ENCODE measurements at regions not wholly inside any gene's neighbourhood (a gene's known extent, or its start where the extent isn't known, plus 50 kb on each side); places are given as distances from the start of the nearest gene placed in this dataset.
"Not testable (repeated sequence)": the region's sequence is repeated elsewhere in the genome, so short reads cannot be mapped to it uniquely, and the experiment has no call there.

DNA sequence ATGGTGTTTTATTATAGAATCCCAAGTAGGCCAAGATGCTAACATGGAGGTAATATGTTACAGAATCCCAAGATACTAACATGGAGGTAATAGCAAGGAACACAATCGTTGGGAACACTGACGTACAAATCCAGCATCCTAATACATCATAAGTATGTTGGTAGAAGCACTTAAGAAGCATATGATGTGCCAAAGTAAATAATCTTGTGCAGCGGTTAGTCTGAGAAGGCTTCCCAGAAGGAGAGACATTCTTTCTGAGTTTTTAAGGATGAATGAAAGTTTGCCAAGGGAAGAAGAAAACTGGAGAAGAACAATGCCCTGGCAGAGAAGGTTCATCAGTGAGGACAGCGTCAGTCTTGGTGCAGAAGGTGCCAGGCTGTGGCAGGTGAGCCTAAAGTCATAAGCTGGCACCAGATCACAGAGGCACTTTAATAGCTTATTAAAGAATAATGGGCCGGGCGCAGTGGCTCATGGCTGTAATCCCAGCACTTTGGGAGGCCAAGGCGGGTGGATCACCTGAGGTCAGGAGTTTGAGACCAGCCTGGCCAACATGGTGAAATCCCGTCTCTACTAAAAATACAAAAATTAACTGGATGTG lies 294.5 kb upstream of the PIK3R1 start:
- ATAC-seq, result no peak

DNA sequence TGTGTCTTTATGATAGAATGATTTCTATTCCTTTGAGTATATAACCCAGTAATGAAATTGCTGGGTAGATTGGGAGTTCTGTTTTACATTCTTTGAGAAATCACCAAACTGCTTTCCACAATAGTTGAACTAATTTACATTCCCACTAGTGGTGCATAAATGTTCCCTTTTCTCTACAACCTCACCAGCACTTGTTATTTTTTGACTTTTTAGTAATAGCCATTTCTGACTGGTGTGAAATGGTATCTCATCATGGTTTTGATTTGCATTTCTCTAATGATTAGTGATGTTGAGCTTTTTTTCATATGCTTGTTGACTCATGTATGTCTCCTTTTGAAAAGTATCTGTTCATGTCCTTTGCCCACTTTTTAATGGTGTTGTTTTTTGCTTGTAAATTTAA lies 296.0 kb upstream of the PIK3R1 start:
- ATAC-seq, result not testable (repeated sequence)

DNA sequence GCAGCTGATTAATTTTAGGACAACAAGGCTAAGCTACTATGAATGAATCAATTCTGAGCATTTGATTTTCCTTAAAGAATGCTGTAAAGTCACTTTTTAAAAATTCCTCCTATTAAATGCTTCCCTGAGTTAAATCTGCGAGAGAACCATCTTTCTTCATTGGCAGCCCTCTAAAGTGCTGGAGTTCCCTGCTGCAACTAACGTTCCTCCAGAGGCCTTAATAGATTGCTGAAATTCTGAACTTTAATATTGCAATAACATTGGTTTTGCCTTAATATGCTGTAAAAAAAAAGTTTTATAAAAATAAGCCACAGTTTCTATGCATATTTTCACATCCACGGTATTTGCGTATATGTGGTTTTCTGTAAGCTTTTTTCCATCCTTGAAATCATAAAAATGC lies 298.0 kb upstream of the PIK3R1 start:
- ATAC-seq, result no peak

DNA sequence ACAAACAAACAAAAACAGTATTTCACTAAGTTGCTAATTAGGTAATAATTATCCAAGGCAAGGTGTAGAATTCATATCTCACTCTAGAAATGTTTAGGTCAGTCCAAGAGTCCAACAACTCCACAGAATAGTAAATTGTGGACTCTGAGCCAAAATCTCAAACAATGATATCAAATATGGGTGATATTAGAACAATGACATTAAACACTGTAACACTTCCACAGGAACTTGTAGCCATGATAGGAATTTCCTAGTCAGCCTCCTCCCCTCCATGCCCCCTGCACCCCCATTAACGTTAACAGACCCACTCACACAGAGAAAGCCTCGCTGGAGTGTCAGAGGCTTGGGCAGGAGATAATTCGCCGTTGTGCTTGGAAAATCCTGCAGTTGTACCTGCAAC lies 305.0 kb upstream of the PIK3R1 start:
- ATAC-seq, result no peak

DNA sequence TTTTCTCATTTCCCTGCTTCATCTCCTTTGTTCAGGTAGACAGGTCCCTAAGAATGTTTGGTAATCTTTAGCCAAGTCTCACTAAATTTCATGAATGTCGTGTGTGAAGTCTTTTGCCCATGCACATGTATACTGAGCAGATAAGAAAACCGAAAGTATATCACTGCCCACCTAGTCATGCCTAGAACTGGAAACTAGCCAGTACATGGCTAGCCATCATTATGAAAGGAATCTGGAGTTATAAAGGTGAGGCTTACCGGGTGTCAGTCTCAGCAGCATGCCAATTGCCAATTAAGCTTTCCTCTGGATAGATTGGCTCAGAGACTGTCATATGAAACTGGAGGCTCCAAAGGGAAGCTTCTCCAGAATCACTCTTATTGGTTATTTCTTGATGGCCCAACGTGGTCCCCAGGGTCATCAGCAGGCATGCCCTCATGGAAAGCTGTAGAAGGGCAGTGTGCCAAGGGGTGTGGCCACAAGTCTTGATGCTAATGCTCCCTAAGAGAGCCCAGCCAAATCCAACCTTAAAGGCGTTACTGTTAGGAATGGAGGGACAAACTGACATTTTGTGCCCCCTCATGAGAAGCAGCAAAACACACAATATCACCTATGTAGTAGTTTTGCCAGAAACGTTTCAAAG lies 307.3 kb upstream of the PIK3R1 start:
- no peak for ATAC-seq

DNA sequence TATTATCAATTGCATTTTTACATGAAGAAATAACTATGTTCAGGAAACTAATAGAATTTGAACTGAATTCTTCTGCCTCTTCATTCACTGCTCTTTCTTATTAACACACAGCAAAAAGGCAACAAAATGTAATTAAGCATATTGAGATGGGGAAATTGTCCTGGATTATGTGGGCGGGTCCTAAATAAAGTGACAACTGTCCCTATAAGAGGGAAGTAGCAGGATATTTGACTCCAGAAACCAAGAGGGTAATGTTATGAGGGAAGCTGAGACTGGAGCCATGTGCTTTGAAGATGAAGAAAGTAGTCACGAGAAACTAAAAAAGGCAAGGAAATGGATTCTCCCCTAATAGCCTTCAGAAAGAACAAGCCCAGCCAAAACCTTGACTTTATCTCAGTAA lies 311.2 kb upstream of the PIK3R1 start:
- no peak for ATAC-seq

DNA sequence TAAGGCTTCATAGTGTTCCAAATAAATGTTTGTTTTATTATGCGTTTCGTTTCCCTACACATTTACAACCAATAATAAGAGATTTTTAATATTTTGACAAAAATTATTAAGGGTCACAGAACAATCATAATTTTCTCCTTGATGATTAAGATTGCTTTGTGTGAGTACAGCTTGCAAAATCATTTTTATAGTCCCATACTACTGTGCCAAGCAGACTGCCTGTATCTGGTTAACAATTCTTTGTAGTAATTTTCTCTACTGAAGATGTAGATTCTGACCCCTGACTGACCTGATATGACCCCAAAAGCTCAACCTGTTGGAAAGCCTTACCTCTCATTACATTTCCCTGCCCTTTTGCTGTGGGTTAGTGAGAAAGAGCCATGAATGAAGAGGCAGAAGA lies 311.9 kb upstream of the PIK3R1 start:
- no peak for ATAC-seq

DNA sequence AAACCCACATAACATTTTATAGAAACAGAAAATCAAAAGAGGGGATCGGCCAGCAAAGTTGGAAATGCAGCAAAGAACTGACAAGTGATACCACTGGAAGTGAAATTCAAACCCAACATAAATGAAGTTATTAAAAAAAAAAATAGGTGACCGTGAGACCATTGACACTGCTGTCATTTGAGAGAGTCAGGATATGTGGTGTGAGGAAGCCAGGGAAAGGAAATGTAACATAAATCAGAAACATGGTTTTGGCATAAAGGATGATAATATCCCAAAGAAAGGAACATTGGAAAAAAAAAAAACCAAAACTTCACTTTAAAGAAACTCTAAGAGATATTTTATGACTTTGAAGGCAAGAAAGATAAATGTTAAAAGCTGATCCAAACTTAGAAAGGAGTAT lies 312.4 kb upstream of the PIK3R1 start:
- ATAC-seq, result no peak

DNA sequence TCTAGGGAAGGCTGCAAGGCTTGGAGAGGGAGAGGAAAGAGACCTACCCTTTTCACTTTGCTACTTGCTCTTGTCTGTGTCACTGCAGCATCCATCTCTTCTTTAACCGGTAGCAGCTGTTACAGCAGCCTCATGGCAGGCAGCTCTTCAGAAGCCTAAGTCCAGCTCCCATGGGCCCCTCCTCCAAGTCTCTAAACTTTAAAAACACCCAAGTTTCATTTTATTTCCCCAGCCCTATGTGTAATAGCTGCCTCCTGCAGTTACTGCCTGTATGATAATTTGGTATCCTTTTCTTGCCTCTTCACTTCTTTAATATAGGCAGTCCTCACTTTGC lies 313.1 kb upstream of the PIK3R1 start:
- no peak for ATAC-seq

DNA sequence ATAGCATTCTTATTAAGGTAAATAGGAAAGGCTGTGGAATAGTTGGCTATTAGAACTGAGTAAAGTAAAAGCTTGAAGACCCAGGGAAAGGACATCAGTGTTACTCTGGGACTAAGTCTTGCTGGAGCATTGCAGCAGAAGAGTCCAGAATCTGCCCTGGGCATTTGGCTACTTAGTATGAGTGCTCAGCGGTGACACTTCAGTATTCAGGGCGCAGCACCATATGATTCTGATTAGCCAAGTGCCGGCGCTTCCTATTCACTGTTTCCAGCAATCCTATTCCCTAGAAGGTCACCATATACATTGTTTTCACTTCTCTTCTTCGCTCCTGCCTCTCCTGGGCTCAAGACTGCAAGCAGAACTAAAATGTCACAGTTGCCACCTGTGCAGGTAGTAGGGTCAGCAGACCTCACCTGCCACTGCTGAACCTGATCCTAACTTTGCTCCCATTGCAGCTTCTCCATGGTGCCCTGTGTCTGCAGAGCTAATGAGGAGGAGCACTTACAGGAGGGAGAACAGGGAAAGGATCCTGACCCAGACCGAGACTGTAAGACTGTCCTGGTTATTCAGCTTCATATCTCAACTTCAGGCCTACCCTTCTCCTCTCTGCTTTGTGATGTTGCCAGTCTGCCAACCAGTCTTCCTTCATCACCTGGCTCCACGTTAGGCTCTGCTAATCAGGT lies 313.6 kb upstream of the PIK3R1 start:
- ATAC-seq, result no peak

DNA sequence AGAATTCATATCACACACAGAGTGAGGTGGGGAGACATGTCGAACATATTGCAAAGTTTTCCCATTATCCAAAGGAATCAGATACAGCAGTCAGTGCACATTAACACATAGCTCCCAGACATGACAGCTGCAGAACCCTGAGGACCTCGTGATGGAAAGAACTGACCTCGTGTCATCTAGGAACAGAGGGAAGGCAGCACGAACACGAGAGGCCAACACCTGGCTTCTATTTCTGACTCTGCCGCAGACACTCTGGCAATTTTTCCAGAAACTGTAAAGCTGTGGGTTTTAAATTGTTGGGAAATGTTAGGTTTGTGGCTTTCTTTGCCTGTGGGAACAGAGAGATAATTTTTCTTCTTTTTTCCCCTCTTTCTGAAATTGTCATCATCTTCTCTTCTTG lies 315.0 kb upstream of the PIK3R1 start:
- no peak for ATAC-seq

DNA sequence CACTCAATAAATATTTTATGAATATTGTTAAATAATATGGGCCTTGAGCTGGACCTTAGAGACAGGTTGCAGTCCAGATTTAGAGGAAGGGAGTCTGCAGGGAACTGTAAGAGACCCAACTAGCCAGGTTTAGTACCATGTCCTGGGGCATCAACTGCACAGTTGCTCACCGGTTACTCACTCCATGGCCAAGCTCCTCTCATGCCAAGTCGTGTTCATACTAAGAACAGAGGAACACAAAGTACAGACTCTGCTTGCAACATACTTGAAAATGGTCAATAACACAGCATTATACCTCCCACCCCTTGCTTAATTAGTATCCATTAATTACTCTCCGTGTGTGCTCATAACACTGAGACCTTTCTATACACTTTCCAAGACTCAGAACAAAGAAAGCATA lies 317.6 kb upstream of the PIK3R1 start:
- ATAC-seq, result no peak

DNA sequence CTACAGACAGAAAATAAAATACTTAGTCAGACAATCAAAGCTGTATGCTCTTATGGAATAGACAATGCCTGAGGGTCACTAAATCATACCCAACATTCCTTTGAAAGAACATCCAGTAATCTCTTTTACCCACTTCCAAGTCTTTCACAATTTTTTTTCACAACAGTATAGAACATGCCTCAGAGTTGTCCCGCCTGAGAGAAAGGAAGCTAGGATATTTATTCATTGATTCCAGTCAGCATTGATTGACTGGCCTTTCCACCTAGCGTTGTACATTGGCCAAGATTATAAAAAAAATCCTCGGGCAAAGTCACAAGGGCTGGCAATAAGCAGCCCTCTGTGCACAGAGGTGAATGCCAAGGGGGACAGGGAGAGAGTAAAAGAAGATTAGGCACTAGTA lies 318.1 kb upstream of the PIK3R1 start:
- ATAC-seq, result no peak

DNA sequence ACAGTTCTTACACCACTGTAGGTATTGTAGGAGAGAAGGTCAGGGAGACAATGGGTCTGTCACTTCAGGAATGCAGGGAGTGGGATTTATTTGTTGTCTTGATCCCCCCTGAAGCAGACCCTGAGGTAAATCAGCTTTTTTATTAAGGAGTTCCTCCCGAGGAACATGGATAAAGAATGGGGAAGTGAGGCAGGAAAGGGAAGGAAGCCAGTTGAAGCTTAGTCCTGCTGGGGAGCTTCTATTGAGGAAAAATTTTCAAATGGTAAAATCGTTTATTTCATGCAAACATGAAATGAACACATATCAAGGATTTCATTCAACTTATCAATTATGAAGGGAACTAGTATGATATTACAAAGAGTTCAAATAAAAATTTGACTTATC lies 318.6 kb upstream of the PIK3R1 start:
- ATAC-seq, result no peak

DNA sequence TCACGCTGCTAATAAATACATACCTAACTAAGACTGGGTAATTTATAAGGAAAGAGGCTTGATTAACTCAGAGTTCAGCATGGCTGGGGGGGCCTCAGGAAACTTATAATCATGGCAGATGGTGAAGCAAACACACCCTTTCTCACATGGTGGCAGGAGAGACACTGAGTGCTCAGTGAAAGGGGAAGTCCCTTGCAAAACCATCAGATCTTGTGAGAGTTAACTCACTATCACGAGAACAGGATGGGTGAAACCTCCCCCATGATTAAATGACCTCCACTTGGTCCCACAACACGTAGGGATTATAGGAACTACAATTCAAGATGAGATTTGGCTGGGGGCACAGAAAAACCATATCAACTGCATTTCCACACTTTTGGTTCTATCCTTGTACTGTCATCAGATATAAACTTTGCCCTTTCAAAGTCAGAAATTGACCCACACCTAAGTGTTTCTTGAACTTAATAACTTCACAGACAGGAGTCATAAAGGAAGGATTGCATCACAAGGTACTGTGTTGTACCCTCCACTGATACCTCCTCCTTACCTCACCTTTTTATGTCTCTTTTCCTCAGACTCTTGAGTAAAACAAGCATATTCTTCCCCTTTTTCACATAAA lies 319.1 kb upstream of the PIK3R1 start:
- ATAC-seq, result no peak

DNA sequence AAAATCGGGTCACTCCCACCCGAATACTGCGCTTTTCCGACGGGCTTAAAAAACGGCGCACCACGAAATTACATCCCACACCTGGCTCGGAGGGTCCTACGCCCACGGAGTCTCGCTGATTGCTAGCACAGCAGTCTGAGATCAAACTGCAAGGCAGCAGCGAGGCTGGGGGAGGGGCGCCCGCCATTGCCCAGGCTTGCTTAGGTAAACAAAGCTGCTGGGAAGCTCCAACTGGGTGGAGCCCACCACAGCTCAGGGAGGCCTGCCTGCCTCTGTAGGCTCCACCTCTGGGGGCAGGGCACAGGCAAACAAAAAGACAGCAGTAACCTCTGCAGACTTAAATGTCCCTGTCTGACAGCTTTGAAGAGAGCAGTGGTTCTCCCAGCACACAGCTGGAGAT lies 325.7 kb upstream of the PIK3R1 start:
- ATAC-seq, result not testable (repeated sequence)

DNA sequence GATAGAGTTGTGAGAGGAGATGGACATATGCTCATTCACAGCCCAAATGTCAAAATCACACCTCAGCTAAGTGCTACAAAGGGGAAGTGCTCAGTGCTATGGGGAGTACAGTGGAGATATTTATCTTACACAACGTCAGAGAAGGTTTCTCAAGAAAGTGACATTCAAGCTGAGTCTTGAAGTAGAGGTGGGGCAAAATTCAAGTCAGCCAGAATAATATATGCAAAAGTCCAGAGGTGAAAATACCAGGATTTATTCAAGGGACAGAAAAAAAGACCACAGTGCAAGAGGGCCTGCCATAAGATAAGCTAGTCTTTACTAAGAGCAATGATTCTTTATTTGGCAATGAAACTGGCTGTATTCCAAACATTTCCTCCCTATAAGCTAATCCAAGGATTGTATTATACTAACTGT lies 327.8 kb upstream of the PIK3R1 start:
- no peak for ATAC-seq

DNA sequence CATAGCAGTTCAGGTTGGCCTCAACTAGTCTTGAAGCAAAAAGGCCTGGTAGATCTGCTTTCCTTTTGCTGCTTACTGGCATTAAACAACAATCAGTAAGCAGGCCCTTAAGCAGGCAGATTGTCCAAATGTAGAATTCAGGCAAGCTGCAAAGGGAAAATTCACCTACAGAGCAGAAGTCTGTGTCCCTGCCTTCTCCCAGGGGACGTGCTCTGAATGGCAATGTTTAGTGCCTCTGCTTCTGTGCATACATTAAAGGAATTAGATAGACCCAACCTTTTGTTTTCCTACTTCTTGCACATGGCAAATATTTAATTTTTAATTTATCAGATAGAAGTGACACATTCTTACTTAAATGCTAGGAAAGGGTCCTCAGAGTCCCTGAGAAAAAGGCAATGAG lies 328.8 kb upstream of the PIK3R1 start:
- ATAC-seq, result no peak

DNA sequence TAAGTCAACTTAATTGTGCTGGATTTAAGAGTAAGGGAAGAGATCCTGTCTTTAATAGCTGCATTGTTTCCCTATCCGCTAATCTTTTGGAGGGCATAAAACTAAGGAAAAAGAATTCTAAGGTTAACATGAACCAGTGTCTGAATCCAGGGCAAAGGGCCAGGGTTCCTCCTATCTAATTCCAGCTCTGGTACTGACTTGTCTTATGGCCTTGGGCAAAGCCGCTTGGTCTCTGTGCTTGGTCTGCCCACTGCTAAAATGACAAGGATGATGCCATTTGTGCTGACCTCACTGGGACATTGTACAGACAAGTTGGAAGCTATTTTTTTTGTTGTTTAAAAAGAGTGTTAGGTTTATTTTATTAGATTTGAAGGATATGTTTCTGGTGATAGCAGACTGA lies 334.7 kb upstream of the PIK3R1 start:
- ATAC-seq, result no peak

DNA sequence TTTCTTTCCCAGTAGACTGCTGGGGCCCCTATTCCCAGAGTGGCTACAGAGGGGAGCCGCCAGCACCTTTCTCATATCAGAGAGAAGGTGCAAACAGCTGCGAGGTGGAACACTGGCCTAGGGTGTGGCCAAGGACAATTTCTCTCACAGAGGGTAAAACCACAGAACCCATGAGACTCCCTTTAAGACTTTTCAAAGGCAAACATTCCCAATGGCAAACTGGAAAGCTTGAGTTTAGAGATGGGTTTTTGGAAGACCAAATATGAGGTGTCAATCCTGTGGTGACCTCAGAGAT lies 335.1 kb upstream of the PIK3R1 start:
- ATAC-seq, result no peak

DNA sequence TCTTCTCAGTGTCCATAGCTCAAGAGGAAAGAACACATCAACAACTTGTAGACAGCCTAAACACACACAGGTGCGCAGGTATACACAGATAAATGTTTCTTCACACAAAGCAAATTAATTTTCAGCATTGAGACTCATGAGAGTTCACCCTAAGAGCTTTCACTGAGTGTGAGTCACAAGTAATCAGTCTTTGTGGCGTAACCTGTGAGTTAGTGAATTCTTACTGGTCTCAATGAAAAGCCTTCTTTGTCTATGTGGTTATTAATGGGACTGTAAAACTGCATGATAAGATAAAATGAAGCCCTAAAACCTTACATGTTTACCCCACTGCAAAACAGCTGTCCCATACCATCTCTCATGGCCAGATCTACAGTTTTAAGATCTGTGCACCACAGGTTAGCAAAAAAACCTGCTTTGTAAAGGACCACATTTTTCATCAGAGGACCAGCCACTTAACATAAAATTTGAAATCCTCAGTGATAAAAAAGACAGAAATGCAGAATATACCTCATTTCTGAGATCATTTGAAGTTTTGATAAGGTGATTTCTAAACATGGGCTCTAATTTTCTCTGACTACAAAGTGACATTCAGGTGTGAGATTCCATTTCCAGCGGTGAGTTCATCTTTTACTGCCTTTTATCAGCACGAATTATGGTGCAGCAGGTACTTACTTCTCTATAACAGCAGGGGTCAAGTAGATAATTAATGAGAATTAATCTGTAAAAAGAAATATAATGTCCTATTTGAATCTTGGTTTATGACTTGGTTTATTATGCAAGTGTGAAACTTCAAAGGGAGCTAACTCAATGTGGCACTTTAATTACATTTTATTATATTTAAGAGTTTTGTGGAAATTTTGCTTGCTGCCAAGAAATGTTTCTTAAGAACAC lies 335.7 kb upstream of the PIK3R1 start:
- no peak for ATAC-seq

DNA sequence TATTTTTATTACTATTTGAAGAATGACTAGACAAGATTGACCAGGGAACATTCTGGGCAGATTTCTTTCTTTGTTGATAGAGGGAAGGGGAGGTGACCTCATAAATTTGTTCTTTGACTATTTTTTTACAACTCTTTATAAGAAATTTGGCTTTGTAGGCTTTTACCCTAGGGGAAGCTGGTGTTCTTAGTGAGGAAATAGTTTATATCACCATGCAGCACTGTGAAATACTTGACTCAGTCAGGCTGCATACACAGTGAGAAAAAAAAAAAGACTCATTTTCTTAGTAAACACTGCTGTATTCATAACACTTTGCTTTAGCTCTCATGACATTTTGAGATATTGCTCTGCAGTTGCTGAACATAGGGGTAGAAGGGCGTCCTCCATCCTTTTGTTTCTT lies 336.6 kb upstream of the PIK3R1 start:
- ATAC-seq, result no peak

DNA sequence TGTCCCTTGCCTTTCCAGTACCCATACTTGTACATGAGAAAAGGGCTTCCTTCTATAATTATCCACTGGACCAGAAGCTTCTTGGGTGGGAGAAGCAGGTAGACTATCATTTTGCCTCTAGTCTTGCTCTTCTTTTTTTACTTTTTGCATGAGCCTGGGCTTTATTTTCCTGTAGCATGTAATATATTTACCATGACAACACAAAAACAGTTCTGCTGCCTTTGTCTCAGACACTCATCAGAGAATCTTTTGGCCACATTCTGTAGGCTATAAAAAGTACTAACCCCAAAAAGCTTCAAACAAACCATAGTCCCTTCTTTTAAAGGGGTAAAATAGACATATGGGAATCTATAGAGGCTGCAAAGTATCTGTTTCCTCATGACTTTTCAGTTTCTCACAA lies 339.2 kb upstream of the PIK3R1 start:
- ATAC-seq, result no peak

DNA sequence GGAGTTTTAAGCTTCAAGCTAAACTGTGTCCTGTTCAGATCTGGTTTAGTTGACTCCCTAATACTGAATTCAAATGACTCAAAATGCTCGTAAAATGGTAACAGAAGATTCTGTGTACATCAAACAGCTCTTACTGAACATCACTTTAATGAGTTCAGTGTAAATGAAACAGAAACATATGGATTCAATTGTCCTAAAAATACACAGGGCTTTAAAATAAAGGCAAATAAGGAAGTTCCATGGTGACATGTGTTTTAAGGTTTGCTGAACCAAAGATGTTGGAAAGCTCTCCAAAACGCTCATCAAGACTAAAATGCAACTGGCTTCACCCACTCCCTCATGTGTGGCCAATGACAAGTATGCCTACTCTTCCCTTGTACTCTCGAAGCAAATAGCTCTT lies 340.0 kb upstream of the PIK3R1 start:
- no peak for ATAC-seq
